ENCODE measurements at regions not wholly inside any gene's neighbourhood (a gene's known extent, or its start where the extent isn't known, plus 50 kb on each side); places are given as distances from the start of the nearest gene placed in this dataset.

DNA sequence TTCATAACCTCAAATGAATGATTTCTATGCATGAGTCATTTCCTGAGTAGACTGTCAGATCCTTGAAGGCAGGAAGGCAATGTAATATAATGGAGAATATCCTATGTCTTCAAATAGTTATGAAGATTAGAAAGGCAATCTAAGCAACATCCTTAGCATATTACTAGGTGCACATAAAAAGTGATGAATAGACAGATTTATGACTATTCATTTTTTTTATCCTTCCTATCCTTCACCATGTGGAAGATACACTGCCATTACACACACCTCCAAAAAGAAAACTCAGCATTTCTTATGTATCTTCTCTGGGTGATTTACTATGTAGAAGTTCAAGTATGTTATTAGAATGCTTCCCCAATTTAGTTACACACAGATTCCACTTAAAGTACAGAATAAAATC, 126.4 kb upstream of the MAF start:
- no peak for DNase-seq

DNA sequence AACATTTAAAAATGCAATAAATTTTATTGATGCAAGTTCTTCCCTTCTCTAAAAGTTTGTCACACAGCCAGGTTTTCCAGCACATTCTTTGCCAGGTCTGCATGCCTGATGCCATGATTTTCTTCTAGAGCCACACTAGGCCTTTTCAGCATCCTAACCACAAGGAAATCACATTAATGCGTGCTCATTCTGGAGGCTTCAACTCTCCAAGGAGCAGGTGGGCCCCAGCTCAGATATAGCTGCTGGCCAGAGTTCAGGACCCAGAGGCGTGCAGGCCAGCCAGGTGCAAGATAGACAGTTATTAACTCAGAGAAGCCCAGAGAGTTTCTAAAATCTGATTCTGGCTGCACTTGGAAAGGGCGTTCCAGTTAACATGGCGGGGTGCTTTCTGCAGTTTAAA, 124.5 kb upstream of the MAF start:
- DNase-seq = no peak

DNA sequence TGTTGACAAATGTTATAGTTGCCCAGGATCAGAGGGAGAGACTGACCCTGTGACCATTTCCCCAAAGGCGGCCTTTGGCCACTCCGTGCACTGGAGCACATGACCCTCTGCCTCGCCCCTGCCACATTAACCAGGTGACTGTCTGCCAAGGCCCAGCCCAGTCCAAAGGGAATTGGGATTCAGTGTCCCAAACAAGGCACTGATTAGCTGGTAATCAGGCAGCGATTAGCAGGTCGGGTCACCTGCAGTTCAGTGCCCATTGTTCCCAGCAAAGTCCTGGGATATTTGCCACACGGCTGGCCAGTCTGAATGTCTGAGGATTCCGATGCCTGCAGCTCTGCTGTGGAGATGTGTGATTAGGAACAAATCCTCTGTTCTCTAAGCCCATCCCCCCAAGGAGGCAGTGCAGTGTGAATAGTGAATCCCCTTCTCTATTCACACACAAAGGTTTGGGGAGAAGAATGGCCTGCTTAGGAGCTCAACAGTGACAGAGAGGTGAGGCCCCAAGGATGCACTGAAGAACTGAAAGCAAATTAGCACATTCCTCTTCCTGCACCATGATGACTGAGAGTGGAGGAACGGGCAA, 123.1 kb upstream of the MAF start:
- DNase-seq = no peak

DNA sequence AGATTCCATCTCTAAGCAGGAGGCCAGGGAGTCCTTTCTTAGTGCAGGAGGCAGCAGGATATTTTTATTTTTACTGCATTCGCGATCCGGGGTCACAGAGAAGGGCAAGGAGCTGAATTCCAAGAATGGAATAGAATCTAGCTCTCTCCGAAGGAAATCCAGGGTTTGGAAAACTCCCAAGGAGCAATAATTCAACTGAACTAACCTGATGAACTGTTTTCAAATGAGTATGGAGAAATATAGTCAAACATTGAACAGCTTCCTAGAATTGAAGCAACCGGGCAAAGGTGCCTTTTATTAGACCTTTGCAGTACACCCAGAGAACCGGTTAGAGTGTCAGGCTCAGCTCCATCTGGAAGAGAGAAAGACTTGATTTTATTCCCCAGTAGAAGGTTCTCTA, 120.7 kb upstream of the MAF start:
- no peak for DNase-seq

DNA sequence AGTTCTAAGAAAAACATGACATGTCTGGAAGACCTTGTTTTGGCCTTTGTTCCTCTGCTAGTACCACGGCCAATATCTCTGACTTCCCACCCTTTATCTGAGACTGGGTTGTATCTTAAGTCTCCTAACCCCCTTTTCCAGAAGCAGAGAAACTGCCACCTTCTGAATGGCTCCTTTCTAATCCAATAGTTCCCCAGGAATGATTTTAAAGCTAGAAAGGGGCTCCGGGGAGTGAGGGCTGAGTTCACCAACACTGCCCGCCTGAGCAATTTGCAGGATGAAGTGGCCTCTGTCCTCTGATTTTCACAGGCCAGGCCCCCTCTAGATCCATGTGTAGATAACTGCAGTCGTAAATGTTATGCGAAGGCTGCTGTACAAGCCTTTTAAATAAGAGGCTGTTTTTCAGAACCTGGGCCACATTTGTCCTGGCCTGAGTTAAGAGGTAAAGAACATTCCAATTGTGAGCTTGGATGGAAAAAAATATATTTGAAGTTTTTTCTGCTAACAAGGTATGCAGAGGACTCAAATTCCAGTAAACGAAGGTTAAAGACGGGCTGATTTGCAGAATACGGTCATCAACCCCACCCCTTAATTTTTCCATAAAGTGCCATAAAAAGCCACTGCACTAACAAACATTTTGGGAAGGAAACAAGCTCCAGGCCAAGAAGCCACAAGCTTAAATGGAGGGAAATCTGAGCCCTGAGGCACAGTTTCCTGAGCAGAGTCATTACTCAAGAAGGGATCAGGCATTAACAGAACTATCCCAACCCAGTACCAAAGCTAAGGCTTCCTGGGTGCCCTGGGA, 117.0 kb upstream of the MAF start:
- DNase-seq = no peak

DNA sequence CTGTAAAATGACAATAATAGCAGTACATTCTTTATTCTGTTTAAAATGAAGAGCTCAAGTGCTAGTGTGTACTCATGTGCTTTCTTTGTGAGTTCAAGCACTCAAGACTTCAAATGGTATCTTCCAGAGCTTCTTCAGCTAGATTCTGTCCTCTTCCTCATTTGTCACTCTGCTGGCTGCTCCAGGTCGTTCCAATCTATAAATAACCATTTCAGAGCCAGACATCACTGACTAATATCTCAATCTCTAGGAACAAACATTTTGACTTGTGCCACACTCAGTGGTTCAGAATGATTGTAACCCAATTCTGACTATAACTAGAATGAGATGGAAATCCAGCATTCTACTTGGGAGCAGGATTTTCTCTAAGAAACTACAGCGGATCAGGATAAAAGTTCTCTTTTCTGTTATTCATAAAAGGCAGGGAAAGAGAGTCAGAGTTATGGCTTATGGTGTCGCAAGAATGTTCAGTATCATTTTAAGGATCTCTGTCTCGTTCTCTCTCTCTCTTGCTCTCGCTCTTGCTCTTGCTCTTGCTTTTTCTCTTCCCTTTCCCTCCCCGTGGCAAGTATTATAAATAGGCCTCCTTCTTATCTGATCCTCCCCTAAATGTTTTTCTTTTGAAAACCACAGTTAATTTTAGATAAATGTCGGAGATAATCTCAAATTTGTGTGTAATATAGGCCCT, 116.3 kb upstream of the MAF start:
- no peak for DNase-seq

DNA sequence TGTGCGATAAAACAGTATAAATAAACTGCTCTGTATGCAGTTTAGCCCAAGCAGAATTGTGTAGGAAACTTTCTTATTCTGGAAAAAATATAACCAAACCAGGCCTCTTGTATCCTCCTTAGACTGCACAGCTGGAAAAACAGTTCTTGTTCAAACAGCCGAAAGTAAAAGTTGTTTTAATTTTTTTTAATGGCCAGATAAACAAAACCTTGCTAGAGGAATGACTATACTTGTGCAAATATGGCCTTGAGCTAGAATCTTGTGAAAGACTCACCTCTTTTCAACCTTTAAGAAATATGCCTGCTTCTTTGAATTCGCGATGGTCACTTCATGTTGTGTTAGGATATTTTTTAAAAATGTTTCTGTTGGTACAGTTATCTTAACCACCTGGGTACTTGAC, 114.5 kb upstream of the MAF start:
- no peak for DNase-seq

DNA sequence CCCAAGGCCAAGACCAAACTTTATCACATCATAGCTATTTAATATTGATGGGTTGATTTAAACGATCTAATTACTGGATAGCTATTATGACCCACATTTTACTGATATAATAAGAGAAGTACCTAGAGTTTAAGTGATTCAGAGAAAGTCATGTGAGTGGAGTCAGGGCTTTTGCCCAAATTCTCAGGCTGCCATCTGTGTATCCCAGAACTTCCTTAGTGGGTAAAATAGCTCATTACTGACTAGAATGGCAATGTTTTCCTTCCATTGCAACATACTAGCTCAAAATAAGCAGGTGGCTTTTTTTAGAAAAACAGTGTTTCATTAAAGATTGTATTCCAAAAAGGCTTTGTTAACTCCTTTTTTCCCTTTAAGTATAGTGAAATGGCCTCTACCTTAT, 113.9 kb upstream of the MAF start:
- no peak for DNase-seq

DNA sequence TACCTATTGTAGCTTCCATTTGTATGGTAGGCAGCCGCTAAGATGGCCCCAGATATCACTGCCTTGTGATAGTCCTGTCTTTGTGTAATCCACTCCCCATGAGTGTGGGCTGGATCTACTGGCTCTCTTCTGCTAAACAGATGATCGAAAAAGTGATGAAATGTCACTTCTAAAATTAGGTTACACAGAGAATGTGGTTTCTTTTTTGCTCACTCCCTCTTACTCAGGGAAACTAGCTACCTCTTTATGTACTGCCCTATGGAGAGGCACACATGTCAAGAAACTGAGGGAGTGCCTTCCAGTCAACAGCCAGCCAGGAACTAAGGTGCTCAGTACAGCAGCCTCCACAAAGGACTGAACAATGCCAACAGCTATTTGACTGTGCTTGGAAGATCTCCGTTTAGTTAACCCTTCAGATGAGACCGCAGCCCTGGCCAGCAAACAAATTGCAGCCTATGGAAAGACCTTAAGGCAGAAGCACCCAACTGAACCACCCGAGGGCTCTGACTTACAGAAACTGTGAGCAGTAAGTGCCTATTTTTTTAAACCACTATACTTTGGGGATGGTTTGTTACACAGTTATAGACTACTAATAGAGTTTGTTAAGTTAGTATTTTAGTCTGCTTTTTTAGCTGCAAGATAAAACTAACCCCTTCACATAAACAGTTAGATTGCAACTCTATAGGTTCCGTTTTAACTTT, 113.2 kb upstream of the MAF start:
- no peak for DNase-seq

DNA sequence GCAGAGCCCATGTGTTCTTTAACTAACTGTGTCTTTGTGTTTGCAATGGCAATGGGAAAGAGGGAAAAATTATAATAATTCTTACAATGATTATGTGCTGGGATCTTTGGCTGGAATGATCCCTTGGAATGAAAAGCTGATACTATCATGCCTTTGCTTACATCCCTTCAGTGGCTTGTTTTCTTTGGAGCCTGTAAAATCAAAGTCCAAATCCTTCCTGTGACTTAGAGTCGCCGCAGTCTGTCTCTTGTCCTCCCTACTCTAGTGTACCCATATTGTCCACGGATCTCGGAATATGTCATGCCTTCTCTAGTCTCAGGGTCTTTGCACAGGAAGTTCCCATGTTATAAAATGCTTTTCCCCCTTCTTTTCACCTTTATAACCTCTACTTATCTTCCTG, 111.7 kb upstream of the MAF start:
- DNase-seq = no peak

DNA sequence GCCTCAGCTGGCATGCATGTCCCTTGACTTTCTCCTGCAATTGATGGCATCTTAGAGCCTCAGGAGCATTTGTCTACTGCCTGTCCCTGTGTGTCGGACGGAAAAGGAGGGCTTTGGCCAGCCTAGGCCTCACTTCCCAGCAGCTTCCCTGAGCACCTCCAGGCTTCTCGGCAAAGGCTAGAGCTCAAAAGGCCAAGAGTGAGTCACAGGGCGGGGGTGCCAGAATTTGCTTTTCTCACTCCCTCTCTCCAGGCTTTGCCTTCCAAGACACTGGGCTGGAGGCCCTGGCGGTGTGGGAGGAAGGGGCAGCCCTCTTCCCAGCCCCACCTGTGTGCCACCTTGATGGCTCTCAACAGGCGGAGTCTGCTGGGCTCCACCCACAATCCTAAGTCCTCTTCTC, 107.3 kb upstream of the MAF start:
- no peak for DNase-seq

DNA sequence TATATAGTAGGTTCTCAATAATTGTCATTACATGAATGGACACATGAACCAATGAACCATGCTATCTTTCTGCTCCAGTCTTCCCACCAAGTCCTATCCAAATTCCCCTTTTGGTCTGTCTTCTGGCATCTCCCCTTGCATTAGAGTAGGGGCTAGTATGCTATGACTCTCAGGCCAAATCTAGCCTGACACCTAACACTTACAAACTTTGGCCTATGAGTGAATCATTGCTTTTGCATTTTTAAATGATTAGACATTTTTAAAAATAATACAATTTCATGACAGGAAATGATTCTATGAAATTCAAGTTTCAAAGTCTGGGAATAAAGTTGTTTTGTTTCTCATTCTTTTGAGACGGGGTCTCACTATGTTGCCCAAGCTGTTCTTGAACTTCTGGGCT, 102.5 kb upstream of the MAF start:
- no peak for DNase-seq

DNA sequence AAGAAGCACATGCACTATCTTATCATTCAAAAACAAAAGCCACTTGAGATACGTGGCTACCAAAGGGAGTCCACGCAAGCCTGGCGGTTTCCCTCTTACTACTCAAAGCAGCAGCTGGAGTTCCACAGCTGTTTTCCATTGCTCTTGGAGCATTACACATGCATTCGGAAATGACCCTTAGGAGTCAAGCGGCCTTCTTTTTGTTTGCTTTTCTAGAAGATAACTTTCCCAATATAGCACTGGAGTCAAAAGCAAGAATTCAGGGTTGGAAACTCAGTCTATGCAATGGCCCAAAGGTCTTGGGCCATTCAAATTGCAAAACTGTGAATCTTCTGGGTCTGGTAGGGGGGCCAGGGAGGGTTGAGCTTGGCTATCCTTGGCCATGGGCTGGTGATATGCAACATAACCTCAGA, 97.8 kb upstream of the MAF start:
- DNase-seq = no peak

DNA sequence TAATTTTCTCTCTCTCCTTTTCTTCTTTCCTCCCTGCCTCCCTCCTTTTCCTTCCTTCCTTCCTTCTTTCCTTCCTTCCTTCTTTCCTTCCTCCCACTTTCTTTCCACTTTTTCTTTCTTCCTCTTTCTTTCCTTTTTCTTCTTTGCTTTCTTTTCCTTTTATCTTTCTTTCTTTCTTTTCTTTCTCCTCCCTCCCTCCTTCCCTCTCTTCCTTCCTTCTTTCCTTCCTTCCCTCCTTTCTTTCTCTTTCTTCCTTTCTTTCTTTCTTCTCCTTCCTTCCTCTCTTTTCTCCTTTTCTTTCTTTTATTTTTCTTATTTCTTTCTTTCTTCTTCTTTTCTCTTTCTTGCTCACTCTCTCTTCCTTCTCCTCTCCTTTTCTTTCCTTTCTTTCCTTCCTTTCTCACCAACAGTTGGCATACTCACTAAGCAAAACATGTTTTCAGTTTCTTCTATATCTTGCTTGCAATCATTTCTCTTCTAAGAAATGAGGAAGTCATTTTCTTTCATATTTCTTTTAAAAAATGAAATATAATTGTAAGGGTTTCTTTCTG, 97.1 kb upstream of the MAF start:
- DNase-seq = no peak

DNA sequence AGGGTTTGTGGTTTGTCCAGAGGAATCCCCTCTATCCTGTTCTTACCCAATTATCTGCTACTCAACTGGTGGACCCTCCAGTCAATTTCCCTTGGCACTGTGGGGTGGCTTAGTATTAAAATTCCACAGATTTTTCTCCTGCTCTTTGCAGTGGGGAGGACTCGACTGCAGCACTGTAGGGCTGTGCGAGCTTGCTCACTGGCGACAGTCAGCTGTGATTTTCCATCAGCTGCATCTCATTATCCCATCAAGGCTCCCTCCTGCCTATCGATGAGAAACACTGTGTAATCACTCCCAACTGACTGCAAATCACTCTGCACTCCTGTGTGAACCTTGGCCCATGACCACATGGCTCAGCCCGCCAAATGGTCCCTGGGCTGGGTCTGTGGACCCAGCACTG, 90.5 kb upstream of the MAF start:
- no peak for DNase-seq

DNA sequence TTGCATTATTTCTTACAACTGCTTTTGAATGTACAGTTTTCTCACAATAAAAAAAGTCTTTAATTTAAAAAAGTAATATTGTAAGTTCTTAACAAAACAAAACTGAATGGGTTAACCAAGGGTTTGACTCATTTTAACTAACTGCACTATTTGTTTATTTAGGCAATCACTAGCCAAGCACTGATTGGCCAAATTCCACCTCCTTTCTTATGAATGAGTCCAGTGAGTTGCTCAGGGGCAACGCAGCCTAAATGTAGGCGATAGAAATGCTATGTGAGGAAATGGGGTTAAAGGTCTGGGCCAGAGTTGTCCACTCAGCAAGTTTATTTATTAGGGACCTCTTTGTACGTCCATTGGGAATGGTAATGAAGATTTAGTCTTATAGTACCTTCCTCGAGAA, 89.6 kb upstream of the MAF start:
- no peak for DNase-seq

DNA sequence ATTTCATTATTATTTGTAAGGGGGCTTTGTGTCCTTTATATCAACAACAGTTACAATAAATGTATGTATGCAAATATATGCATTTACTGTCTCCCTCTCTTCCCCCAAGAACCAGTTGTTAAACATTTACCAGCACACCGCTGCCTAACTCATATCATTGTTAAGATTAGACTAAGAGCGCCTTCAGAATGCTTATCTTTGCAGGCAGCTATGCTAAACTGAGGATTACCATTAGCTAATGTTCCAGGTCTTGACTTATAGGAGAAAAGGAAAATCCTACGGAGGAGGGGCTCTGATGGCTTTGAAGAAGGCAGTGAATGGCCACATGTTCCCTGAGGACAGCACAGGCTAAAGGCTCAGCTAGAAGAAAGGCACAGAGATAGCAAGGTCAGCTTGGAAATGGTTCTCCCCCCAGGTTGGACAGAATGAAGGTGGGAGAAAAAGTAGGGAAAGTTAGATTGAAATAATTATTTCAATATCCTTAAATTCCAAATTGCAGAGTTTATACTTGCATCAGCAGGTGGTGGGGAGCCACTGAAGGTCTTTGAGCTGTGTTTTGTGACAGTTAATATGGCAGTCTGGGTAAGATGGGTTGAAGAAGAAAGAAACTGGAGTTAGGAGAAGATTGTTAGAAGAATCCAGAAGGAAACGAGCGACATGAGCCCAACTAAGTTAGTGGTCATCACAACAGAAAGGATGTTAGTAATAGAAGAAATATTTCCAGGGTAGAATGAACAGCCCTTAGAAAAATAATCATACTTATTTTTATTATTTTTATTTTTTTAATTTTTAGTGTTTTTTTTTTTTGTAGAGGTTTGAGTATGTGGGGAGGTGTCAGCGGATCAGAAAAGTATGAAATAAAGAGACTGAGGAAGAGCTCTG, 87.0 kb upstream of the MAF start:
- DNase-seq = no peak

DNA sequence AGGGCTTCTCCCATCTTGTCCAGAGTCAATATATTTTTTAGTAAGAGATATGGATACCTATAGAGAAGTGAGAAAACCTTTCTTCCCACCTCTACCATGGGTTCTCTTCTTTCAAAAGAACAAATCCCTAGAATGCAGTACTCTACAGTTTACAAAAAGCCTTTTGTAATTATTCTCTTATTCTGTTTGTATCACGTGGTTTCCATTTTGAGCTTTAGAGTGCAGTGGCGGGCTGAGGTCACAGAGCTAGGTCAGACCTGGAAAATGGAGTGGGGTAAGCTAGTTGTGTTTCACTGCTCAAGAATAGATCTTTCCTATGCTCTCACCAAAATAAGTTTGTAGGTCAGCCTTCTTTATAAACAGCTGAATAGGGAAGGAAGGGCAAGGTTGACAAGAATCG, 85.3 kb upstream of the MAF start:
- DNase-seq = no peak

DNA sequence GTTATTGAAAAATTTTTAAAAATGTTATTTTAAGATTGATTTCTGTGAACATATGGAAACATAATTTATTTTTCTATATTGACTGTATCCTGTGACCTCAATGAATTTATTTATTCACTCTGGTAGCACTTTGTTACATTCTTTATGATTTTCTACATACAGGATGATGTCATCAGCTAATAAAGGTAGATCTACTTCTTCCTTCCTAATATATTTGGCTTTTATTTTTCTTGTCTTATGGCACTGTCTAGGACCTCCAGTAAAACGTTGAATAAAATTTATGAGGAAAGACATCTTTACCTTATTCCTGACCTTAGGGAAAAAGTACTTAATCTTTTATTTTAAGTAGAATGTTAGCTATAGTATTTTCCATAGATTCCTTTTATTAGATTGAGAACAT, 78.8 kb upstream of the MAF start:
- DNase-seq = no peak

DNA sequence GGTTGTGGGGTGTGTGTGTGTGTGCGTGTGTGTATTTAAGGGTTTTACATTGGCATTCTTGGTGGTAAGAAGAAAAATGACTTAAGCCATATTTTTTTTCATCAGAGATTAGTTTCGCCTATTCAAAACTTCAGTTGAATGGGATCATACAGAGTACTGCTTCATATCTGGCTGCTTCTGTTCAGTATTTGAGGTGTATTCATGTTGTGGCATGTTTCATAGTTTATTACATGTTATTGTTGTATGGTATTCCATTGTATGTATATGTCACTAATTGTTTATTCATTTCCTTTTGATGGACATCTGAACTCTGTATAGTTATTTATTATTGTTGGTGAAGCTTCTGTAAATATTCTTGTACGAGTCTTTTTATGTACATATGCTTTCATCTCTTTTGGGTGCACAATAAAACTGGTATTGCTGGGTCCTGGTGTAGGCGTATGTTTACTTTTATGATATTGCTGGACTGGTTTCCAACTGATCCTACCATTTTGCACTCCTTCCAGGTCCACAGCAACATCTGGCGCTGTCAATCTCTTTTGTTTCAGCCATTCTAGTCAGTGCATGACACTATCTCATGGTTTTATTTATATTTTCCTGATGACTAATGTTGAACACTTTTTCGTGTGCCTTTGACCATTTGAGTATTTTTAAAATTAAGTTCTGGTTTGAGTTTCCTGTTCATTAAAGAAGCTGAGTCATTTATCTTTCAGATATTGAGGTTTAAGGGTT, 77.4 kb upstream of the MAF start:
- no peak for DNase-seq

DNA sequence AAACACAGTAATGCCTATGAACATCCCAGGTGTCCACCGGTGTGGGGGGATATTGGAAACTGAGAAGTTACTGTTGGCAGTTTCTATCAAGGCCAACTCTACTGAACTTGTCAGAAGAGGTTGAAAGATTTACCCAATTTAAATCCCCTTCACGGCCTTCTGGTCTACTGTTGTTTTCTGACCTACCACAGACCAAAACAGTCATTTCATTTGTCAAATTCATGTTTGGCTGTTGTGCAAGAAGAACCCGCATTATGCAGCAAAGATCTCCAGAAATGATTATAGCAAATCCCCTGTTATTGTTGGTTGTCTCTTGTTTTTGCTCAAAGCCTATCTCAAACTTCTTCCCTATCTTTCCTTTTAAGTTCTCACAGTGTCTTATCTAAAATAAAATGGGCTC, 73.1 kb upstream of the MAF start:
- DNase-seq = no peak

DNA sequence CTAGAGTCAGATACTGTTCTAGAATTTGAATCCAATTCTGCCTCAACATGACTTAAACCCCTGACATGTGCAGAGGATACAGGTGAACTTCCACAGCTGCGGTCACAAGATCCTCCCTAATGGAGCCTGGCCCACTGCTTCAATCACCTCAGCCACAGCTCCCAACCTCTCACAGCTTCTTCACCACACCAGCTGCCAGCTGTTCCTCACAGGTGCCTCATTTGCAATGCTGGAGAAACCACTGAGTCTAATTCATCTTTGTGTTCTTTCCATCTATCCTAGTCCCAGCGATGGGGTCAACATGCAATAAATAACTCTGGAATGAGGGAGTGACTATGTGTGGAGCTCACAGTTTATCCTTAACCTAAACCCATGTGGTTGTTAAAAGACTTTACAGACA, 72.0 kb upstream of the MAF start:
- DNase-seq = no peak

All from activated CD4-positive, alpha-beta T cell treated with anti-CD3 and anti-CD28 coated beads, Interleukin-2, amount 50 U/mL, for 4 hours (primary cell).